ENCODE measurements at regions not wholly inside any gene's neighbourhood (a gene's known extent, or its start where the extent isn't known, plus 50 kb on each side); places are given as distances from the start of the nearest gene placed in this dataset.
A peak's percentile ranks its signal among the peaks of the same experiment; 100 is the strongest.

DNA sequence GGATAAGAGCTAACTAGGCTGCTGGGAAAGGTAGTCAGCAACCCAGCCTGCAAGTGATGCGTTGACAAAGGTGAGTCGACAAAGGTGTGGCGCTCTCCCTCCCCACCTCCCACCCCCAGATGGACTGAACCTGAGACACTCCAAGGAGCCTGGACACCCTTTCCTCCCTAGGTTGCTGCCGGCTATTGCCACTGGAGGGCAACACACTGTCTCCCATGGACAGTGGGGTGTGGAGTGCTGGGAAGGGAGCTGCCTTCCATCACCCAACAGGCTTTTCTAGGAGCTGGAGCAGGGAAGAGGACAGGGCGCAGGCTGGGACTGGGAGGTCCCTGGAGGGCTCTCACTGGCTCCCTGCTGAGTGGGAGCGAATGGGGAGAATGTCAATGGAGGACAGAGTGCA is 75.4 kb upstream of the ARAP3 start:
- TF ChIP-seq, protein P1, sequence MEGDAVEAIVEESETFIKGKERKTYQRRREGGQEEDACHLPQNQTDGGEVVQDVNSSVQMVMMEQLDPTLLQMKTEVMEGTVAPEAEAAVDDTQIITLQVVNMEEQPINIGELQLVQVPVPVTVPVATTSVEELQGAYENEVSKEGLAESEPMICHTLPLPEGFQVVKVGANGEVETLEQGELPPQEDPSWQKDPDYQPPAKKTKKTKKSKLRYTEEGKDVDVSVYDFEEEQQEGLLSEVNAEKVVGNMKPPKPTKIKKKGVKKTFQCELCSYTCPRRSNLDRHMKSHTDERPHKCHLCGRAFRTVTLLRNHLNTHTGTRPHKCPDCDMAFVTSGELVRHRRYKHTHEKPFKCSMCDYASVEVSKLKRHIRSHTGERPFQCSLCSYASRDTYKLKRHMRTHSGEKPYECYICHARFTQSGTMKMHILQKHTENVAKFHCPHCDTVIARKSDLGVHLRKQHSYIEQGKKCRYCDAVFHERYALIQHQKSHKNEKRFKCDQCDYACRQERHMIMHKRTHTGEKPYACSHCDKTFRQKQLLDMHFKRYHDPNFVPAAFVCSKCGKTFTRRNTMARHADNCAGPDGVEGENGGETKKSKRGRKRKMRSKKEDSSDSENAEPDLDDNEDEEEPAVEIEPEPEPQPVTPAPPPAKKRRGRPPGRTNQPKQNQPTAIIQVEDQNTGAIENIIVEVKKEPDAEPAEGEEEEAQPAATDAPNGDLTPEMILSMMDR (IDR thresholded peaks at IDR 0.05), result peak in 2 of 5 experiments; percentile 8 to 11
- no peak for TF ChIP-seq EP300 (IDR thresholded peaks at IDR 0.05)

Measured in tibial nerve (tissue), 4 donors.